ENCODE measurements at regions not wholly inside any gene's neighbourhood (a gene's known extent, or its start where the extent isn't known, plus 50 kb on each side); places are given as distances from the start of the nearest gene placed in this dataset.

DNA sequence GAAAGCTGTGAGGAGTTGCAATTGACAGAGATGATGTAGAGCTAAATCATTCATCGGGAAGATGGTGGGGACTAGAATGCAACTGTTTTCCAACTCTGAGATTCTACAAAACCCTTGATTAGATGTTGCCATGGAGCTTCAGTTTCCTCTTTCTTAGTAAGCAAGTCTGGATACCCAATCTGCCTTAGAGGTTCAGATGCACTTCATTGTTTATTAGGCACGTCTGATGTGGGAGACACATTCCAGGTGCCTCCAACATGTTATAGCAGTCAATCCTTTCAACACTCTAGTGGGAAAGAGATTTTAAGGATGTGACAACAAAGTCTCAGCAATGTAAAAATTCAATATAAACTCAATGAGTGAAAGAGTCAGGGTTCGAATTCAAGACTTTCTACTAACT, 291.3 kb upstream of the PHYHIPL start:
- Histone ChIP-seq H3K4me3 (ENCODE audit: low read depth in 1 of 2, low read length in 2 of 2) (no peak overlapping the region), H3K27ac (ENCODE audit: low read depth, low read length) (no peak overlapping the region), H3K9ac (ENCODE audit: low read depth in 1 of 2, low read length in 2 of 2) (no peak overlapping the region), H3K36me3 (ENCODE audit: control insufficient read depth in 1 of 2, insufficient read depth in 2 of 2, low read length in 2 of 2) (no peaks in the 10 kb centered on the region), H3K9me3 (ENCODE audit: control insufficient read depth in 1 of 2, low read length in 2 of 2) (no peaks in the 10 kb centered on the region), H3K27me3 (ENCODE audit: control insufficient read depth in 1 of 2, insufficient read depth in 2 of 2, low read length in 2 of 2) (no peaks in the 10 kb centered on the region), H3K4me1 (ENCODE audit: control insufficient read depth in 1 of 2, insufficient read depth in 2 of 2, low read length in 2 of 2) (no peaks in the 10 kb centered on the region)

DNA sequence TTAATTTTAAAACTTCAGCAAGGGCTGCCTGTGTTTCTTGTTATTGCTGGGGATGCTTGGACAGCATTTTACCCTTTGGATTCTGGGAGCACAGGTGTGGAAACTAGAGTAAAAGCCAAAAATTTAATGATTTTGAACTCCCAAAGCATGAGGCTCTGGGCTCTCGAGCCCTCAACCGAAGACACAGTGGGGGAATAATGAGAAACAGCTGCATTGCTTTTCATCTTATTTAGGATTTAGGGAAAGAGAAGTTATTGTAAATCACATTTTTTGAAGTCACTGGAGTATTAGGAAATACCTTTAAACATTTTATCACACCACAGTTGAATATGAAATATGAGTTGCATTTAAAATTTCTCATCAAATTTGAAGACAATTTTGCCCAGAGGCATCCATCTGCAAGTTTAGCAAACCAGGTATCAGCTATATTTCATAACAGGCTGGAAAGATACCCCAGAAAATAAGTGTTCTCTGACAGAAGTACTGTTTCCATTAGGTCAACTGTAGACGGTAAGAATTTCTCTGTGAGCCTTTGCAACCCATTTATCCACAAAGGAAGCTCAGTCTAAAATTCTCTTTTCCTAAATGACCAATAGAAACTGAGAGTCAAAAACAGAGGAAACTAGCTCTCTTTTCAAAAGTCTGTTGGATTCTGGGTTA, 290.6 kb upstream of the PHYHIPL start:
- H3K9me3 ChIP-seq (ENCODE audit: control insufficient read depth in 1 of 2, low read length in 2 of 2), result no peaks in the 10 kb centered on the region
- H3K36me3 ChIP-seq (ENCODE audit: control insufficient read depth in 1 of 2, insufficient read depth in 2 of 2, low read length in 2 of 2), result no peaks in the 10 kb centered on the region
- H3K4me1 ChIP-seq (ENCODE audit: control insufficient read depth in 1 of 2, insufficient read depth in 2 of 2, low read length in 2 of 2), result no peaks in the 10 kb centered on the region
- H3K27me3 ChIP-seq (ENCODE audit: control insufficient read depth in 1 of 2, insufficient read depth in 2 of 2, low read length in 2 of 2), result no peaks in the 10 kb centered on the region
- H3K4me3 ChIP-seq (ENCODE audit: low read depth in 1 of 2, low read length in 2 of 2), result no peak overlapping the region
- no peak overlapping the region for H3K9ac ChIP-seq (ENCODE audit: low read depth in 1 of 2, low read length in 2 of 2)
- H3K27ac ChIP-seq (ENCODE audit: low read depth, low read length), result no peak overlapping the region

DNA sequence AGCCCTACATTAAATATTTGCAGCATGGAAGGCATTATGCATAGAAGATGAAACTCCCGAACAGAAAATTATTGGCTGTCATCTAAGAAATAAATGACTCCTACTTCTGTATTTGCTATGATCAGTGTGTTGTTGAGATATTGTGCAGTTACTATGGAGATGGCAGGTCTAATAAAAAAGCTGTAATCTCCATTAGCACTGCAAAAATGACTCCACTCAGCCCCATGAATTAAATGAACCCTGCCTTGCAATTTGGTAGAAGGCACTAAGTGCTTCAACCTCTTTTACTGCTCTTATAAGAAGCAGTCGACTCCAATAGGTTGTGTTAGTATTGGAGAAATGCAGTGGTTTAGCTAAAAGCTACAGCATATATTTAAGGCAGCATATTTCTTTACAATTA, 290.0 kb upstream of the PHYHIPL start:
- Histone ChIP-seq H3K9me3 (ENCODE audit: control insufficient read depth in 1 of 2, low read length in 2 of 2) (no peaks in the 10 kb centered on the region), H3K9ac (ENCODE audit: low read depth in 1 of 2, low read length in 2 of 2) (no peak overlapping the region), H3K27ac (ENCODE audit: low read depth, low read length) (no peak overlapping the region)

DNA sequence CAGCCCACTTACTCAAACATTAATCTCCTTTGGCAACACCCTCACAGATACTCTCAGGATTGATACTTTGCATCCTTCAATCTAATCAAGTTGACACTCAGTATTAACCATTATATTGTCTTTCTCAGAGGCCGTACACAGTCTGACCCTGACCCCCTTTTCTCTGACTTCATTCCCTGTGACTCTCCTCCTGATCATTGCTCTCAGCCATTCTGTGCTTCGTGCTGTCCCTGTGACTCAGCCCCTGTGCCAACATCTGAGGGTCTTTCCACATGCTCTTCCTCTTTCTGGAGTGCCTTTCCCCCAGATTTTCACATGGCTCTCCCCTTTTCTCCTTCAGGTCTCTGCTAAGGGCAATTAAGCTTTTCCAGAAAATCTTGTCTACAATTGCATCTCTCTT, 289.0 kb upstream of the PHYHIPL start:
- Histone ChIP-seq H3K4me3 (ENCODE audit: low read depth in 1 of 2, low read length in 2 of 2) (no peak overlapping the region), H3K27ac (ENCODE audit: low read depth, low read length) (no peak overlapping the region), H3K36me3 (ENCODE audit: control insufficient read depth in 1 of 2, insufficient read depth in 2 of 2, low read length in 2 of 2) (no peaks in the 10 kb centered on the region), H3K4me1 (ENCODE audit: control insufficient read depth in 1 of 2, insufficient read depth in 2 of 2, low read length in 2 of 2) (no peaks in the 10 kb centered on the region), H3K9ac (ENCODE audit: low read depth in 1 of 2, low read length in 2 of 2) (no peak overlapping the region), H3K9me3 (ENCODE audit: control insufficient read depth in 1 of 2, low read length in 2 of 2) (no peaks in the 10 kb centered on the region), H3K27me3 (ENCODE audit: control insufficient read depth in 1 of 2, insufficient read depth in 2 of 2, low read length in 2 of 2) (no peaks in the 10 kb centered on the region)

More for the DNA sequence above, 290.0 kb upstream of the PHYHIPL start:
- H3K4me1 ChIP-seq (ENCODE audit: control insufficient read depth in 1 of 2, insufficient read depth in 2 of 2, low read length in 2 of 2), result no peaks in the 10 kb centered on the region
- no peaks in the 10 kb centered on the region for H3K36me3 ChIP-seq (ENCODE audit: control insufficient read depth in 1 of 2, insufficient read depth in 2 of 2, low read length in 2 of 2)
- no peak overlapping the region for H3K4me3 ChIP-seq (ENCODE audit: low read depth in 1 of 2, low read length in 2 of 2)
- H3K27me3 ChIP-seq (ENCODE audit: control insufficient read depth in 1 of 2, insufficient read depth in 2 of 2, low read length in 2 of 2), result no peaks in the 10 kb centered on the region

DNA sequence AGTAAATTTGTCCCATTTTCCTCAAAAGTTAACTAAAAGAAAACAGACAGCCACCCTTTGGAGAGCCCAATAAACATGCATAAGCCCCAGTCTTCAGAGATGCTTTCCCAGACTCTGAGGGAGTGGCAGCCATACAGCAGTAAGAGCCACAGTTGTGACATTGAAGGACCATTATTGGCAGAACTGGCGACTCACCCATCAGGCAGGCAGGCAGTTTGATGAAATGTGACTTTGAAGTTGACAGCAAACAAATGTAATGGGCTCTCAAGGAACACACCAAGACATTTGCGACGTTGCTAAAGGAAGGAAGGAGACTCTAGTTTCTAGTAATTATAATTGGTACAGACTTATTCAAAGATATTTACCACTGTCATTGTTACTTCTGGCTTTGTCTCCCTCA, 287.5 kb upstream of the PHYHIPL start:
- Histone ChIP-seq H3K27ac (ENCODE audit: low read depth, low read length) (no peak overlapping the region), H3K9me3 (ENCODE audit: control insufficient read depth in 1 of 2, low read length in 2 of 2) (no peaks in the 10 kb centered on the region), H3K36me3 (ENCODE audit: control insufficient read depth in 1 of 2, insufficient read depth in 2 of 2, low read length in 2 of 2) (no peaks in the 10 kb centered on the region), H3K4me3 (ENCODE audit: low read depth in 1 of 2, low read length in 2 of 2) (no peak overlapping the region), H3K9ac (ENCODE audit: low read depth in 1 of 2, low read length in 2 of 2) (no peak overlapping the region), H3K27me3 (ENCODE audit: control insufficient read depth in 1 of 2, insufficient read depth in 2 of 2, low read length in 2 of 2) (no peaks in the 10 kb centered on the region), H3K4me1 (ENCODE audit: control insufficient read depth in 1 of 2, insufficient read depth in 2 of 2, low read length in 2 of 2) (no peaks in the 10 kb centered on the region)

DNA sequence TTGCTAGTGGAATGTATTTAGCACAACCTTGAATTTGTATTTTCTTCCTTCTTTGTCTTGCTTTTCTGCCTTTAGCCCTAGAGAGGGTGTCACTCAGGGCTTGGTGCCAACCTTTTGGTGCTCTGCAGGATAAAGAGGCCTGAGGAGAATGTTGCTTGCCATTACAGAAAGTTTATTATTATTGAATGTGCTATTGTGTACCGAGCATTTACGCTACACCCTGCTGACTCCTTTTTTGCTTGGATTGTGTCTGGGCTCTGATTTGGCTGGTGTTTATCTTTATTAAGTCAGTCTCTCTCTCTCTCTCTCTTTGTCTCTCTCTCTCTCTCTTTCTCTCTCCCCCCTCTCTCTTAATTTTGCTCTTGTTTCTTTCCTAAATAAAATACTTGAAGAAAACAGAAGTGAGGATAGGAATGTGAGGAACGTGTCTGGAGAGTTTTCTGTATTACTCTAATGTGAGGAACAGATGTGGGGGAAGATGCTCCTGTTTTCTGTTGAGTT, 284.4 kb upstream of the PHYHIPL start:
- no peaks in the 10 kb centered on the region for H3K4me1 ChIP-seq (ENCODE audit: control insufficient read depth in 1 of 2, insufficient read depth in 2 of 2, low read length in 2 of 2)
- no peaks in the 10 kb centered on the region for H3K36me3 ChIP-seq (ENCODE audit: control insufficient read depth in 1 of 2, insufficient read depth in 2 of 2, low read length in 2 of 2)
- H3K27me3 ChIP-seq (ENCODE audit: control insufficient read depth in 1 of 2, insufficient read depth in 2 of 2, low read length in 2 of 2), result no peaks in the 10 kb centered on the region

DNA sequence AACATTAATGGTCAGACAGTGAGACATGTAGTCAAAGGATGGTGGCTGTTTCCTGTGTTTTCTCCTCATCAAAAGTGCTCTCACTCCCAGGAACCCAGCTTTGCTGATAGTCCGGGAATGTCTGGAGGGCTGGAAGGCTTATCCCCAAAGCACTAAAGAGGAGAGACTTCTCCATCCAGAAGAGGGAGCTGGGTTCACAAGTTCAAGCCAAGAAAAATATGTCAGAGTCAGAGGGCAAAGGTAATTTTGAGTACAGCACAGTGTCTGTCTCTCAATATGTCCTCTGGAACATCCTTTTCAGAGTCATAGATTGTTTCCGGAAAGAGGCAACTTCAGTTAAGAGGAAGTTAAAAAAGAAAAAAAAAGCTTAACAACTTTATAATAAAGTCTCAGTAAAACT, 281.5 kb upstream of the PHYHIPL start:
- no peaks in the 10 kb centered on the region for H3K4me1 ChIP-seq (ENCODE audit: control insufficient read depth in 1 of 2, insufficient read depth in 2 of 2, low read length in 2 of 2)
- H3K27me3 ChIP-seq (ENCODE audit: control insufficient read depth in 1 of 2, insufficient read depth in 2 of 2, low read length in 2 of 2), result no peaks in the 10 kb centered on the region
- no peak overlapping the region for H3K4me3 ChIP-seq (ENCODE audit: low read depth in 1 of 2, low read length in 2 of 2)
- no peak overlapping the region for H3K9ac ChIP-seq (ENCODE audit: low read depth in 1 of 2, low read length in 2 of 2)
- no peaks in the 10 kb centered on the region for H3K36me3 ChIP-seq (ENCODE audit: control insufficient read depth in 1 of 2, insufficient read depth in 2 of 2, low read length in 2 of 2)
- no peaks in the 10 kb centered on the region for H3K9me3 ChIP-seq (ENCODE audit: control insufficient read depth in 1 of 2, low read length in 2 of 2)
- no peak overlapping the region for H3K27ac ChIP-seq (ENCODE audit: low read depth, low read length)

More for the DNA sequence above, 284.4 kb upstream of the PHYHIPL start:
- H3K9me3 ChIP-seq (ENCODE audit: control insufficient read depth in 1 of 2, low read length in 2 of 2), result no peaks in the 10 kb centered on the region
- H3K27ac ChIP-seq (ENCODE audit: low read depth, low read length), result no peak overlapping the region
- no peak overlapping the region for H3K9ac ChIP-seq (ENCODE audit: low read depth in 1 of 2, low read length in 2 of 2)
- H3K4me3 ChIP-seq (ENCODE audit: low read depth in 1 of 2, low read length in 2 of 2), result no peak overlapping the region

DNA sequence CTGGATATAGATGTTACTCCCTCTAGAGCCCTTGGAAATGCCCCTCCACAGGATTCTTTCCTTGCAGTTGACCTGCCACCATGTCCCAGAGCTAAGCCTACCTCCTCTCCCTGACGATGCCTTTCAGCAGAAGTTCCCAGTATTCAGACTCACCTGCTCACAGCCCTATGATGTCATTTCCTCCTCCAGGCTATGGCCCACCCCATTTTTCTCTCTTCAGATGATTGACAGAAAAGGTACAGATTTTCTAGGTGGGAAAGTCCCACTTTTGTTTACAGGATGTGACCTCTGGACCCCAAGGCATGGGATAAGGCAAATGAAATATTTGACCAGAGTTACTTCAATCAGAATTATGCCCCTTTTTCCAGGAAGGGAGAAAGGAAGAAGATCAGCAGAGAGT, 280.2 kb upstream of the PHYHIPL start:
- H3K9me3 ChIP-seq (ENCODE audit: control insufficient read depth in 1 of 2, low read length in 2 of 2), result no peaks in the 10 kb centered on the region
- H3K27ac ChIP-seq (ENCODE audit: low read depth, low read length), result no peak overlapping the region
- no peaks in the 10 kb centered on the region for H3K4me1 ChIP-seq (ENCODE audit: control insufficient read depth in 1 of 2, insufficient read depth in 2 of 2, low read length in 2 of 2)
- no peaks in the 10 kb centered on the region for H3K36me3 ChIP-seq (ENCODE audit: control insufficient read depth in 1 of 2, insufficient read depth in 2 of 2, low read length in 2 of 2)
- H3K9ac ChIP-seq (ENCODE audit: low read depth in 1 of 2, low read length in 2 of 2), result no peak overlapping the region
- H3K27me3 ChIP-seq (ENCODE audit: control insufficient read depth in 1 of 2, insufficient read depth in 2 of 2, low read length in 2 of 2), result no peaks in the 10 kb centered on the region
- H3K4me3 ChIP-seq (ENCODE audit: low read depth in 1 of 2, low read length in 2 of 2), result no peak overlapping the region

DNA sequence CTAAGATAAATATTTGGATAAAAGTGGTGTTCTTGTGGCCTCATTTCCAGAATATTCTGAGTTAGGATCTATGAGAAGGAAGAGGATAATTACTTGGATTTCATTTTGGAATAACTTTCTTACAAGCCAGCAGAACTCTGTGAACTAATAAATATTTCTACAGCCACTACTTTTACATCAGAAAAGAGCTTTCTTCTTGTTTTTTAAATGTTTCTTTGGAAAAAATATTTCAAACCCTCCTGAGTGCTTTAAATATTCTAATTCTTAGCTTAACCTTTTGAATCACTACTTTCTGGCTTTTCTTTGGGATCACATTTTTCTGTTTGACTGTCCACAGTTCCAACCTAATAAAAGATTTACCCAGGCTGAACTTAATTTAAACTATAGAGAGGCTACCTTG, 279.2 kb upstream of the PHYHIPL start:
- Histone ChIP-seq H3K4me3 (ENCODE audit: low read depth in 1 of 2, low read length in 2 of 2) (no peak overlapping the region), H3K36me3 (ENCODE audit: control insufficient read depth in 1 of 2, insufficient read depth in 2 of 2, low read length in 2 of 2) (no peaks in the 10 kb centered on the region), H3K9me3 (ENCODE audit: control insufficient read depth in 1 of 2, low read length in 2 of 2) (no peaks in the 10 kb centered on the region), H3K27ac (ENCODE audit: low read depth, low read length) (no peak overlapping the region), H3K4me1 (ENCODE audit: control insufficient read depth in 1 of 2, insufficient read depth in 2 of 2, low read length in 2 of 2) (no peaks in the 10 kb centered on the region), H3K9ac (ENCODE audit: low read depth in 1 of 2, low read length in 2 of 2) (no peak overlapping the region), H3K27me3 (ENCODE audit: control insufficient read depth in 1 of 2, insufficient read depth in 2 of 2, low read length in 2 of 2) (no peaks in the 10 kb centered on the region)

DNA sequence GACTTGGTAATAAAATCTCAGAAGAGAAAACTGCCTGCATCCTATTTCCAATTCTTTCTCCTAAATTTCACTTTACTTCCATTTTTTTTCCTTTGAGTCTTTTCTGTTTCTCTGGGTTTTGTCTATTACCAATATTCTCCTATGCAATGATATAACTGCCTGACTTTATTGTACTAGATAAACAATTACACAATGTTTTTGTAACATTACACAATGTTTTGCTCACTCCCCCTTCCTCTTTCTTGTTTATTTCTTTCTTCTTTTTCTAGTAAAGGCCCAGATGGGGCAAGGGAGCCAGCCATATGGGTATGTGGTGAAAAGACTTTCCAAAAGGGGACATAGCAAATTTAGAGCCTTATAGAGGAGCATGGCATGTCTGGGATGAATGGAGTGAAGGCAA, 278.7 kb upstream of the PHYHIPL start:
- H3K36me3 ChIP-seq (ENCODE audit: control insufficient read depth in 1 of 2, insufficient read depth in 2 of 2, low read length in 2 of 2), result no peaks in the 10 kb centered on the region
- H3K27ac ChIP-seq (ENCODE audit: low read depth, low read length), result no peak overlapping the region
- no peaks in the 10 kb centered on the region for H3K4me1 ChIP-seq (ENCODE audit: control insufficient read depth in 1 of 2, insufficient read depth in 2 of 2, low read length in 2 of 2)

More for the DNA sequence above, 278.7 kb upstream of the PHYHIPL start:
- Histone ChIP-seq H3K9me3 (ENCODE audit: control insufficient read depth in 1 of 2, low read length in 2 of 2) (no peaks in the 10 kb centered on the region), H3K9ac (ENCODE audit: low read depth in 1 of 2, low read length in 2 of 2) (no peak overlapping the region), H3K27me3 (ENCODE audit: control insufficient read depth in 1 of 2, insufficient read depth in 2 of 2, low read length in 2 of 2) (no peaks in the 10 kb centered on the region), H3K4me3 (ENCODE audit: low read depth in 1 of 2, low read length in 2 of 2) (no peak overlapping the region)

Measured in duodenal mucosa (tissue), 2 donors.